SK-N-SH (cell line): ENCODE measurements at regions not wholly inside any gene's neighbourhood (a gene's known extent, or its start where the extent isn't known, plus 50 kb on each side); places are given as distances from the start of the nearest gene placed in this dataset.
A peak's percentile ranks its signal among the peaks of the same experiment; 100 is the strongest.

Experiments used
- CTCF ChIA-PET: fragments of 300-600, 350-600 bp; formaldehyde crosslinking; extraction: SDS; loops from one replicate; lab custom pipeline; 2021; lab: Yijun Ruan, JAX
- POLR2A ChIA-PET: fragments of 350-600 bp; sonication (Branson Sonifier 250); formaldehyde crosslinking; extraction: SDS; loops from one replicate; lab custom pipeline; 2020; ENCODE audit warnings: antibody characterized with exemption, inconsistent platforms; lab: Yijun Ruan, JAX
- DNase-seq: peaks from one replicate; pipeline ENCODE4 v3.0.0; 2012
- H2AFZ ChIP-seq: fragments of 200-600 bp; sonication (generic); 2 replicates; pipeline ENCODE4 v1.8.1; 2016; ENCODE audit warnings: antibody characterized with exemption, mild to moderate bottlenecking, low read depth
- H3F3A ChIP-seq: fragments of 200-600 bp; sonication (generic); replicated peaks from 2 replicates; pipeline ENCODE3; 2016; ENCODE audit warnings: antibody characterized with exemption, mild to moderate bottlenecking; ENCODE audit not compliant: insufficient read depth
- H3K27ac ChIP-seq, 2 experiments: fragments of 200-500 bp in 1 of 2; fragments of 200-600 bp in 1 of 2; sonication (Bioruptor generic) in 1 of 2; sonication (generic), shearing (Covaris generic) in 1 of 2; 2 replicates each; pipeline versions ENCODE4 v1.5.1 to v1.6.1; 2014 to 2016; ENCODE audit warnings: low read depth in 2 of 2, inconsistent platforms in 1 of 2, low read length in 1 of 2, mild to moderate bottlenecking in 1 of 2, mixed read lengths in 1 of 2
- H3K27me3 ChIP-seq: fragments of 200-600 bp; sonication (generic), shearing (Covaris generic); 2 replicates; pipeline ENCODE4 v1.6.1; 2016; ENCODE audit warnings: mixed run types; ENCODE audit not compliant: insufficient read depth
- H3K36me3 ChIP-seq, 2 experiments: fragments of 200-500 bp in 1 of 2; fragments of 200-600 bp in 1 of 2; sonication (Bioruptor generic) in 1 of 2; sonication (generic) in 1 of 2; replicated peaks in 1 of 2; 2 replicates each; pipeline versions ENCODE3 to v1.5.1; 2014 to 2016; ENCODE audit warnings: low read length in 1 of 2, mild to moderate bottlenecking in 1 of 2; ENCODE audit not compliant: insufficient read depth in 2 of 2, control insufficient read depth in 1 of 2
- H3K4me1 ChIP-seq, 2 experiments: fragments of 200-500 bp in 1 of 2; fragments of 200-600 bp in 1 of 2; sonication (Bioruptor generic) in 1 of 2; sonication (generic), shearing (Covaris generic) in 1 of 2; 2 replicates each; pipeline versions ENCODE4 v1.5.1 to v1.6.1; 2014 to 2016; ENCODE audit warnings: low read depth in 1 of 2, low read length in 1 of 2, mixed run types in 1 of 2; ENCODE audit not compliant: insufficient read depth in 2 of 2, control insufficient read depth in 1 of 2
- H3K4me2 ChIP-seq: fragments of 200-600 bp; sonication (generic), shearing (Covaris generic); 2 replicates; pipeline ENCODE4 v1.6.1; 2017; ENCODE audit warnings: mixed run types
- H3K4me3 ChIP-seq, 2 experiments: fragments of 200-500 bp in 1 of 2; fragments of 200-600 bp in 1 of 2; sonication (Bioruptor generic) in 1 of 2; sonication (generic), shearing (Covaris generic) in 1 of 2; 2 replicates each; pipeline versions ENCODE4 v1.5.1 to v1.8.1; 2014 to 2016; ENCODE audit warnings: low read depth in 2 of 2, inconsistent platforms in 1 of 2, low read length in 1 of 2, mild to moderate bottlenecking in 1 of 2, mixed read lengths in 1 of 2, moderate library complexity in 1 of 2
- H3K79me2 ChIP-seq: fragments of 200-600 bp; sonication (generic); 2 replicates; pipeline ENCODE4 v1.8.1; 2017; ENCODE audit warnings: mild to moderate bottlenecking; ENCODE audit not compliant: insufficient read depth
- H3K9ac ChIP-seq: fragments of 200-600 bp; sonication (generic); 2 replicates; pipeline ENCODE4 v1.6.1; 2017; ENCODE audit warnings: mixed run types
- H3K9me2 ChIP-seq: fragments of 200-600 bp; sonication (generic); 2 replicates; pipeline ENCODE4 v1.6.1; 2017; ENCODE audit warnings: mixed run types
- H3K9me3 ChIP-seq: fragments of 200-600 bp; sonication (generic); 2 replicates; pipeline ENCODE4 v1.6.1; 2017; ENCODE audit warnings: mixed run types, mild to moderate bottlenecking, moderate library complexity
- H4K20me1 ChIP-seq: fragments of 200-600 bp; sonication (generic); 2 replicates; pipeline ENCODE4 v1.6.1; 2017; ENCODE audit warnings: mild to moderate bottlenecking, mixed run types; ENCODE audit not compliant: insufficient read depth
- CHD2 ChIP-seq: fragments of 150-350 bp; IDR thresholded peaks from 2 replicates; pipeline ENCODE4 v1.6.1; 2018; ENCODE audit warnings: low read length; ENCODE audit not compliant: partially characterized antibody
- ELF1 ChIP-seq: IDR thresholded peaks from 2 replicates; pipeline ENCODE4 v1.4.0; 2012
- EZH2phosphoT487 ChIP-seq: fragments of 200-600 bp; sonication (generic); IDR thresholded peaks from 2 replicates; pipeline ENCODE4 v1.6.1; 2017; ENCODE audit warnings: low read depth, mixed run types, mild to moderate bottlenecking, antibody characterized with exemption, moderate library complexity, borderline replicate concordance
- FOXJ3 ChIP-seq: sonication (generic); formaldehyde crosslinking; IDR thresholded peaks from 2 replicates; pipeline ENCODE4 v1.5.1; 2020; ENCODE audit warnings: mild to moderate bottlenecking, missing genetic modification reagents
- FOXM1 ChIP-seq: IDR thresholded peaks from 2 replicates; pipeline ENCODE4 v1.4.0; 2012; ENCODE audit warnings: low read depth, mild to moderate bottlenecking
- GABPA ChIP-seq: IDR thresholded peaks from 2 replicates; pipeline ENCODE4 v1.4.0; 2012; ENCODE audit warnings: low read depth, mild to moderate bottlenecking
- GATA2 ChIP-seq: sonication (generic); formaldehyde crosslinking; IDR thresholded peaks from 2 replicates; pipeline ENCODE4 v1.5.0; 2020; ENCODE audit warnings: mild to moderate bottlenecking, missing genetic modification reagents
- IRF3 ChIP-seq: fragments of 150-350 bp; IDR thresholded peaks from 2 replicates; pipeline ENCODE4 v1.6.1; 2016; ENCODE audit warnings: mild to moderate bottlenecking, low read depth, low read length
- JUND ChIP-seq: IDR thresholded peaks from 2 replicates; pipeline ENCODE4 v1.4.0; 2012
- MEF2A ChIP-seq: IDR thresholded peaks from 2 replicates; pipeline ENCODE4 v1.4.0; 2012; ENCODE audit warnings: low read depth, borderline replicate concordance
- MXI1 ChIP-seq: IDR thresholded peaks from 2 replicates; pipeline ENCODE4 v1.6.1; 2012; ENCODE audit warnings: mild to moderate bottlenecking, low read depth, low read length, improper control_type of control experiment
- NFIC ChIP-seq: IDR thresholded peaks from 2 replicates; pipeline ENCODE4 v1.4.0; 2012; ENCODE audit warnings: borderline replicate concordance
- NRF1 ChIP-seq: IDR thresholded peaks from 2 replicates; pipeline ENCODE4 v1.6.1; 2012; ENCODE audit warnings: low read depth, mild to moderate bottlenecking, low read length
- PBX3 ChIP-seq: IDR thresholded peaks from 2 replicates; pipeline ENCODE4; 2012
- POLR2AphosphoS5 ChIP-seq: IDR thresholded peaks from 2 replicates; pipeline ENCODE4 v1.6.1; 2012; ENCODE audit warnings: low read depth, low read length
- RAD21 ChIP-seq: IDR thresholded peaks from 2 replicates; pipeline ENCODE4 v1.6.1; 2012; ENCODE audit warnings: mild to moderate bottlenecking, low read length
- RFX5 ChIP-seq: IDR thresholded peaks from 2 replicates; pipeline ENCODE4 v1.6.1; 2012; ENCODE audit warnings: mild to moderate bottlenecking, improper control_type of control experiment, low read length
- RXRA ChIP-seq: IDR thresholded peaks from 2 replicates; pipeline ENCODE4 v1.4.0; 2012; ENCODE audit warnings: low read depth, mild to moderate bottlenecking, borderline replicate concordance
- SIN3A ChIP-seq: IDR thresholded peaks from 2 replicates; pipeline ENCODE4 v1.6.1; 2012; ENCODE audit warnings: low read depth, mild to moderate bottlenecking, low read length, moderate library complexity, borderline replicate concordance
- TCF12 ChIP-seq: IDR thresholded peaks from 2 replicates; pipeline ENCODE4 v1.4.0; 2012
- TEAD4 ChIP-seq: IDR thresholded peaks from 2 replicates; pipeline ENCODE4 v1.4.0; 2012; ENCODE audit warnings: mild to moderate bottlenecking, borderline replicate concordance; ENCODE audit not compliant: insufficient read depth
- USF2 ChIP-seq: fragments of 150-350 bp; IDR thresholded peaks from 2 replicates; pipeline ENCODE4 v1.6.1; 2017; ENCODE audit warnings: antibody characterized with exemption, low read length, low read depth, borderline replicate concordance
- YY1 ChIP-seq: IDR thresholded peaks from 2 replicates; pipeline ENCODE4 v1.4.0; 2012; ENCODE audit warnings: low read depth, mild to moderate bottlenecking
- WGBS: methylation state at CpG from one replicate; pipeline ENCODE4 v1.1.6; 2017; ENCODE audit warnings: low lambda C conversion rate; 5-methylcytosine and 5-hydroxymethylcytosine counted together
- TF ChIP-seq, protein P1 (sequence below): IDR thresholded peaks from 2 replicates; pipeline ENCODE4 v1.4.0; 2012; ENCODE audit warnings: low read depth
- TF ChIP-seq, protein P2 (sequence below): IDR thresholded peaks from 2 replicates; pipeline ENCODE4 v1.4.0; 2012; ENCODE audit warnings: low read depth, borderline replicate concordance
- TF ChIP-seq, protein P3 (sequence below): fragments of 200-600 bp; sonication (generic); IDR thresholded peaks from 2 replicates; pipeline ENCODE4 v1.6.1; 2017; ENCODE audit warnings: antibody characterized with exemption, mild to moderate bottlenecking, moderate library complexity

DNA sequence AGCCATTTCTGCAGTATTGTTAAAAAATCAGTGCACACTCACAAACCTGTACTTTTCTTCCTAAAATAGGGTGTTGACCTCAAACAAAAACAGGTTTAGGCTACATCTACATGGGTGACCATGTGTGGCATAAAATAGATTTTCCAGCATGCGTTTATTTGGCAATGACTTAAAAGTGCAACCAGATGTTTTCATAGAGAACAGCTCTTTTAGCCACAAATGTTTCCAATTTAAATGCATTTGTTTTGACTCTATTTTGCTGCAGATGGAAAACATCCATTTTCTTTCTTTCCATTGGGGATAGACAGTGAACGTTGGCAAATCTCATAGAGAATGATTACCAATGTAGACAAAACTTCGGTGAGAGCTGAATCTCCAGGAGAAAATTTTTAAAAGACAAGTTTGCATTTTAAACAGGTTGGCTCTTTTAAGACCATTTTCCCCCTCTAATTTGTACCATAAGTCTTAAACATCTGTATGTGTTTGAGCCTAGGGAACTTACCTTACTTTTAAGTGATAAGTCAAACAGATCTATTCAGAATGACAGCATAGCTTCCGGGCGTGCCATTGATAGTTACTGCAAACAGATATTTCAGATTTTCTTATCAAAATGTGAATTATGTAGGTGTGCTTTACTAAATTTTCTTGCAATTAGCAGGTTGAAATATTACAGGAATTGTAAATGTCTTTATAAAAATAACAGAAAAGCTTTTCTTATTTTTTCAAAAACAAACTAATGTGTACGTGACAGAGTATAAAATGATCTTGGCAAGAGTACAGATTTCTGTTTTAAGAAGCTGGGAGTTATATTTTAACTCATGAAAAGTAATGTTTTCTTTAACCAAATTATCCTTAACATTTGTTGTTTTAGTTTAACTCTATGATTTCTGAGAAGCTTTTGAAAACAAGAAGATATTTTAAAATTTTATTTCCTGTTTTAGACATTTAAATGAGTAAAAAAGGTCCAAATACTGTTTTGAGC lies 144.9 kb downstream of the HGF start:
- Histone ChIP-seq H3K9ac (no peak overlapping the region; the same call in 1 of the 2 replicates), H3K4me1 (peaks cover 45% of the 10 kb centered on the region in 2 experiments), H4K20me1 (no peaks in the 10 kb centered on the region), H3K27me3 (no peaks in the 10 kb centered on the region), H3K9me3 (no peaks in the 10 kb centered on the region), H3K27ac (peak overlapping the region; percentile 94 to 97), H3K4me3 (no peak overlapping the region), H3K36me3 (no peaks in the 10 kb centered on the region), H3K9me2 (no peaks in the 10 kb centered on the region; the same call in 1 of the 2 replicates), H3F3A (peaks cover 19% of the 10 kb centered on the region), H3K4me2 (peak overlapping the region; percentile 37; the same call in 1 of the 2 replicates), H2AFZ (peak overlapping the region; percentile 25), H3K79me2 (no peaks in the 10 kb centered on the region)
- POLR2A ChIA-PET, result interaction anchor here (0.8 to 1.3 kb wide), 3 partner anchors 58 to 66 kb away, joined by 3 to 6 read pairs (median 4); no protein-coding TSS in a partner anchor
- CTCF ChIA-PET, result interaction anchor here (0.8 to 2.5 kb wide), 9 partner anchors 14 to 392 kb away, joined by 3 to 22 read pairs (median 6); no protein-coding TSS in a partner anchor
- 26% methylated on average over 6 of the region's 6 CpGs for WGBS
- peak; percentile 23 for DNase-seq
- TF ChIP-seq JUND, result no peak
- TF ChIP-seq NRF1, result no peak
- TF ChIP-seq RAD21, result no peak; the same call in 1 of the 2 replicates
- TF ChIP-seq GATA2 (CRISPR knock-in tag), result peak; percentile 89
- no peak; the same call in 1 of the 2 replicates for TF ChIP-seq MXI1
- TF ChIP-seq GABPA, result no peak
- TF ChIP-seq FOXM1, result no peak
- TF ChIP-seq EZH2phosphoT487, result no peak
- no peak for TF ChIP-seq MEF2A
- TF ChIP-seq PBX3, result peak; percentile 21; the same call in 1 of the 2 replicates
- no peak for TF ChIP-seq USF2
- TF ChIP-seq, protein P1, sequence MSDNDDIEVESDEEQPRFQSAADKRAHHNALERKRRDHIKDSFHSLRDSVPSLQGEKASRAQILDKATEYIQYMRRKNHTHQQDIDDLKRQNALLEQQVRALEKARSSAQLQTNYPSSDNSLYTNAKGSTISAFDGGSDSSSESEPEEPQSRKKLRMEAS, result no peak
- TF ChIP-seq RXRA, result no peak
- peak; percentile 21; the same call in 1 of the 2 replicates for TF ChIP-seq NFIC
- TF ChIP-seq TEAD4, result no peak; the same call in 1 of the 2 replicates
- TF ChIP-seq YY1, result no peak
- TF ChIP-seq, protein P2, sequence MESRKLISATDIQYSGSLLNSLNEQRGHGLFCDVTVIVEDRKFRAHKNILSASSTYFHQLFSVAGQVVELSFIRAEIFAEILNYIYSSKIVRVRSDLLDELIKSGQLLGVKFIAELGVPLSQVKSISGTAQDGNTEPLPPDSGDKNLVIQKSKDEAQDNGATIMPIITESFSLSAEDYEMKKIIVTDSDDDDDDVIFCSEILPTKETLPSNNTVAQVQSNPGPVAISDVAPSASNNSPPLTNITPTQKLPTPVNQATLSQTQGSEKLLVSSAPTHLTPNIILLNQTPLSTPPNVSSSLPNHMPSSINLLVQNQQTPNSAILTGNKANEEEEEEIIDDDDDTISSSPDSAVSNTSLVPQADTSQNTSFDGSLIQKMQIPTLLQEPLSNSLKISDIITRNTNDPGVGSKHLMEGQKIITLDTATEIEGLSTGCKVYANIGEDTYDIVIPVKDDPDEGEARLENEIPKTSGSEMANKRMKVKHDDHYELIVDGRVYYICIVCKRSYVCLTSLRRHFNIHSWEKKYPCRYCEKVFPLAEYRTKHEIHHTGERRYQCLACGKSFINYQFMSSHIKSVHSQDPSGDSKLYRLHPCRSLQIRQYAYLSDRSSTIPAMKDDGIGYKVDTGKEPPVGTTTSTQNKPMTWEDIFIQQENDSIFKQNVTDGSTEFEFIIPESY, result no peak
- TF ChIP-seq, protein P3, sequence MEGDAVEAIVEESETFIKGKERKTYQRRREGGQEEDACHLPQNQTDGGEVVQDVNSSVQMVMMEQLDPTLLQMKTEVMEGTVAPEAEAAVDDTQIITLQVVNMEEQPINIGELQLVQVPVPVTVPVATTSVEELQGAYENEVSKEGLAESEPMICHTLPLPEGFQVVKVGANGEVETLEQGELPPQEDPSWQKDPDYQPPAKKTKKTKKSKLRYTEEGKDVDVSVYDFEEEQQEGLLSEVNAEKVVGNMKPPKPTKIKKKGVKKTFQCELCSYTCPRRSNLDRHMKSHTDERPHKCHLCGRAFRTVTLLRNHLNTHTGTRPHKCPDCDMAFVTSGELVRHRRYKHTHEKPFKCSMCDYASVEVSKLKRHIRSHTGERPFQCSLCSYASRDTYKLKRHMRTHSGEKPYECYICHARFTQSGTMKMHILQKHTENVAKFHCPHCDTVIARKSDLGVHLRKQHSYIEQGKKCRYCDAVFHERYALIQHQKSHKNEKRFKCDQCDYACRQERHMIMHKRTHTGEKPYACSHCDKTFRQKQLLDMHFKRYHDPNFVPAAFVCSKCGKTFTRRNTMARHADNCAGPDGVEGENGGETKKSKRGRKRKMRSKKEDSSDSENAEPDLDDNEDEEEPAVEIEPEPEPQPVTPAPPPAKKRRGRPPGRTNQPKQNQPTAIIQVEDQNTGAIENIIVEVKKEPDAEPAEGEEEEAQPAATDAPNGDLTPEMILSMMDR, result no peak
- TF ChIP-seq TCF12, result peak; percentile 89
- peak; percentile 52 for TF ChIP-seq CHD2
- TF ChIP-seq FOXJ3 (CRISPR knock-in tag), result peak; percentile 67
- no peak for TF ChIP-seq ELF1
- no peak for TF ChIP-seq RFX5
- TF ChIP-seq POLR2AphosphoS5, result peak; percentile 44; the same call in 1 of the 2 replicates
- TF ChIP-seq SIN3A, result no peak
- TF ChIP-seq IRF3, result no peak
